WI38 (cell line): ENCODE measurements at regions not wholly inside any gene's neighbourhood (a gene's known extent, or its start where the extent isn't known, plus 50 kb on each side); places are given as distances from the start of the nearest gene placed in this dataset.

ENCODE experiments used
- H3K4me3 ChIP-seq: 2 replicates; pipeline ENCODE4 v1.5.1; 2011; ENCODE audit warnings: low read depth, mild to moderate bottlenecking, control low read depth, low read length
- CTCF ChIP-seq: IDR thresholded peaks from 2 replicates; pipeline ENCODE4 v1.5.1; 2012; ENCODE audit warnings: low read depth, mild to moderate bottlenecking, control low read depth, low read length

- TF ChIP-seq CTCF = no peak
- no peak overlapping the region for H3K4me3 ChIP-seq
These were observed 66.7 kb upstream of the TOP1 start for GRCh38 chr20:40961686-40962640.

DNA sequence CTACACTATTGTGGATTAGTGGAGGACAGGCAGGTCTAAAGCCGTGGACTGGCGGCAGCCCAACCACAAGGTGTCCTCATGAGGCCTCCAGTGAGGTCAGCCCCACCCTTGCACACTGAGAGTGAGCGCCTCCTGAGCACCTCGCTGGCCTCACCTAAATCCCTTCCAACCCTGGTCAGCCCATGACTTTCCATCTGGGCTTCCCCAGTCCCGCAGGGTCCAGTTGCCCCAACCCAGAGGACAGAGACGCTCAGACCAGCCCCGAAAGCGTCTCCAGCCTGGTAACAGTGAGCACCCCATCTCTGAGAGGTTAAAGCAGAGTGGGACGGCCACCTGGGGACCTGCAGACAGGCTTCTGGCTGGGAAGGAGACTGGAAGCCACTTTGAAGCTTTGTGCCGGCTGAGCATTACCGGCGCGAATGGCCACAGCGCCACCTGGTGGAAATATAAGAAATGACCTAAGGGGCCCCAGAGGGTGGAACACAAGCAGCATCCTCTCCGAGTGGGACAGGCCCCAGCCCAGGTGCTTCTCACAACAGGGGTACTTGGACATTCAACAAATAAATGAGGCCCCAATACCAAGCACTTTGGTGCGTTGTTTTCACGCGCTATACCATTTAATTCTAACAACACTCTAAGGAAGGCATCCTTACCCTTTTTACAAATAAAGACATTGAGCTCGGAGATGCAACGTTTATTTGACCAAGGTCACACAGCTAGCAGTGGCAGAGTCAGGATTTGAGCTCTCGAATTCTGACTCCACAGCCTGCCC, 65.7 kb upstream of the TOP1 start:
- peak; percentile 75 for TF ChIP-seq CTCF
- H3K4me3 ChIP-seq = no peak overlapping the region

- no peak overlapping the region for H3K4me3 ChIP-seq
- no peak for TF ChIP-seq CTCF
These were observed 65.1 kb upstream of the TOP1 start for GRCh38 chr20:40963505-40963845.

GRCh38 chr20:40965671-40966070, 63.0 kb upstream of the TOP1 start:
- no peak overlapping the region for H3K4me3 ChIP-seq
- no peak for TF ChIP-seq CTCF

DNA sequence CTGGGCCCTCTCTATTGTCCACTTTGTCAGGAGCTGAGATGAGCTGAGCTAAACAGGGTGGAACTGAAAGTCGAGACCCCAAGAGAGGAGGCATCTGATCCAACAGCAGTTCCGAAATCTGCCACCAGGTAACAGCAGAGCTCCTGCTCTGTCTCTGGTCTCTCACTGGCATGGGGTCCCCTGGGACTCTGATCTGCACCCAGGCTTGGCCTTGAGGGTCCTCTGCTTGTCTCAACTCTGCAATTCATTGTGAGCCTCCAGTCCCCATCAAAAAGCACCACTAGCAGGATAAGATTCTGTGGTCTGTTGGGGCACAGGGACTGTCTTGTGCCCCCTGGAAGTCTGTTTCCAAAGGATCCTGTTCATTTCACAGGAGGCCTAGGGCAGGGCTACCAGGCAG, 62.5 kb upstream of the TOP1 start:
- H3K4me3 ChIP-seq = no peak overlapping the region
- TF ChIP-seq CTCF = peak; percentile 38

DNA sequence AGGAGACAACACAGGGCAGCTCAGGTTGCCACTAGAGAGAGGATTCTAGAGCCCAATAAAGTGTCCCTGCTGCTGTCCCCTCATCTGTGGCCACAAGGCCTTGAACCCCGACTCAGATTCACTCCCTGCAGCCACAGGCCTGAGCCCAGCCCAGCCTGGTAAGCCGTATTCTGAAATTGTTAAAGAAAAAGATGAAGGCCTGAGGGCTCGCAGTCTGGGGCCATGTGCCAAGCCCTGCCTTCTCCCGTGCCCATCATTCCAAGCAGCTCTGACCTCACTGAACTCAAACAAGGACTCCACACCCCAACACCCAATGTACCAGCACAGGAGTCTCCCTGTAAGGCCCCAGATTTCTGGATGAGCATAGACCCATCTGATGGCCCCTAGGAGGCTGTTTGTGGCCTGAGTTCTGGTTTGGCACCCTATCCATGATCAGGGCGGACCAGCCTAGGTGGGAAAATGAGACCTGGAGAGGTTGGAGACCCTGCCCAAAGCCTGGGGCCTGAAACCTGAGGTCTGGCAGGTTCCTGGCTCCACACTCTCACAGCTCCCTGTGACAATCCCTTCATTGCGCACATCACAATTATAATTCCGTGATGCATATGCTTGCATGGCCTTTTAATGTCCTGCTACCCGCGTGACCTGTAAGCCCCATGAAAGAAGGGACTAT, 62.0 kb upstream of the TOP1 start:
- no peak for TF ChIP-seq CTCF
- no peak overlapping the region for H3K4me3 ChIP-seq
